ENCODE measurements at regions not wholly inside any gene's neighbourhood (a gene's known extent, or its start where the extent isn't known, plus 50 kb on each side); places are given as distances from the start of the nearest gene placed in this dataset. TPM values are rescaled to one million over a fixed set of nuclear protein-coding genes. Genes with fewer than 3 reads are reported as not detected.

- Histone ChIP-seq H3K79me2 (ENCODE audit: control insufficient read depth, insufficient read depth, low read length) (no peaks in the 10 kb centered on the region), H3K27ac (ENCODE audit: control insufficient read depth, insufficient read depth) (no peak overlapping the region), H3K27me3 (replicated peaks in 1 of 2; ENCODE audit: control insufficient read depth in 2 of 2, insufficient read depth in 2 of 2, low read length in 1 of 2) (no peaks in the 10 kb centered on the region), H2AFZ (ENCODE audit: control insufficient read depth, low read depth, low read length) (no peak overlapping the region), H3K4me3 (no peak overlapping the region), H3K36me3 (ENCODE audit: control insufficient read depth in 2 of 2, insufficient read depth in 2 of 2, low read length in 1 of 2) (no peaks in the 10 kb centered on the region), H3K9ac (ENCODE audit: control insufficient read depth, insufficient read depth, low read length) (no peak overlapping the region), H3K4me1 (ENCODE audit: control insufficient read depth, insufficient read depth, low read length) (no peaks in the 10 kb centered on the region), H3K9me3 (replicated peaks; ENCODE audit: control insufficient read depth, insufficient read depth, low read length) (no peaks in the 10 kb centered on the region), H3K4me2 (ENCODE audit: control insufficient read depth, insufficient read depth) (no peak overlapping the region), H4K20me1 (ENCODE audit: control insufficient read depth, insufficient read depth) (no peaks in the 10 kb centered on the region)
- DNase-seq (ENCODE audit: low read depth, low spot score) = no peak
- CTCF ChIA-PET = no interaction called here
- TF ChIP-seq, protein P1, sequence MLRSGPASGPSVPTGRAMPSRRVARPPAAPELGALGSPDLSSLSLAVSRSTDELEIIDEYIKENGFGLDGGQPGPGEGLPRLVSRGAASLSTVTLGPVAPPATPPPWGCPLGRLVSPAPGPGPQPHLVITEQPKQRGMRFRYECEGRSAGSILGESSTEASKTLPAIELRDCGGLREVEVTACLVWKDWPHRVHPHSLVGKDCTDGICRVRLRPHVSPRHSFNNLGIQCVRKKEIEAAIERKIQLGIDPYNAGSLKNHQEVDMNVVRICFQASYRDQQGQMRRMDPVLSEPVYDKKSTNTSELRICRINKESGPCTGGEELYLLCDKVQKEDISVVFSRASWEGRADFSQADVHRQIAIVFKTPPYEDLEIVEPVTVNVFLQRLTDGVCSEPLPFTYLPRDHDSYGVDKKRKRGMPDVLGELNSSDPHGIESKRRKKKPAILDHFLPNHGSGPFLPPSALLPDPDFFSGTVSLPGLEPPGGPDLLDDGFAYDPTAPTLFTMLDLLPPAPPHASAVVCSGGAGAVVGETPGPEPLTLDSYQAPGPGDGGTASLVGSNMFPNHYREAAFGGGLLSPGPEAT (IDR thresholded peaks at IDR 0.05; ENCODE audit: low read depth) = no peak
- TF ChIP-seq NFYA (IDR thresholded peaks at IDR 0.05; ENCODE audit: borderline replicate concordance, low read depth, low read length) (no peak), PAX5 (IDR thresholded peaks at IDR 0.05; ENCODE audit: borderline replicate concordance, low read depth, low read length) (no peak), CBFB (IDR thresholded peaks at IDR 0.05; ENCODE audit: low read depth) (no peak), CREB1 (IDR thresholded peaks at IDR 0.05; ENCODE audit: low read depth) (no peak), HDAC2 (IDR thresholded peaks at IDR 0.05) (no peak)
- no peak for ATAC-seq
- in situ Hi-C loops (cut with MboI) = no loop called here
- no peak for FAIRE-seq
- intact Hi-C loops (cut with micrococcal nuclease; ENCODE audit: unreplicated experiment) = no loop called here
- BruUV-seq (replicated peaks) = no TSS peak
- SMC1A ChIA-PET (ENCODE audit: uncharacterized antibody, unreplicated experiment) = no interaction called here
- 10% methylated on average over 3 of the region's 4 CpGs for WGBS (ENCODE audit: insufficient coverage, insufficient replicate concordance, low lambda C conversion rate, missing lambda C conversion rate)
- POLR2A ChIA-PET = no interaction called here
- RAD21 ChIA-PET (ENCODE audit: unreplicated experiment) = no interaction called here
These were observed 55.2 kb upstream of the GOT2 start for GRCh38 chr16:58789351-58789750.

Small RNAs in the stretch of these regions (small RNA-seq; reads per million reads assigned to genes)
- gene AC018554.2 (not detected), gene AC092121.1 (not detected), gene RF00017 (not detected), gene RNU4-58P (not detected), gene RPS27P27 (not detected)
